HG03135 (cell line): ENCODE measurements at regions not wholly inside any gene's neighbourhood (a gene's known extent, or its start where the extent isn't known, plus 50 kb on each side); places are given as distances from the start of the nearest gene placed in this dataset.

Experiments
- ATAC-seq: cut with Tn5 transposase; IDR thresholded peaks from one replicate; pipeline ENCODE4 v1.9.1; 2021; ENCODE audit warnings: mild to moderate bottlenecking, moderate library complexity; ENCODE audit not compliant: unreplicated experiment

DNA sequence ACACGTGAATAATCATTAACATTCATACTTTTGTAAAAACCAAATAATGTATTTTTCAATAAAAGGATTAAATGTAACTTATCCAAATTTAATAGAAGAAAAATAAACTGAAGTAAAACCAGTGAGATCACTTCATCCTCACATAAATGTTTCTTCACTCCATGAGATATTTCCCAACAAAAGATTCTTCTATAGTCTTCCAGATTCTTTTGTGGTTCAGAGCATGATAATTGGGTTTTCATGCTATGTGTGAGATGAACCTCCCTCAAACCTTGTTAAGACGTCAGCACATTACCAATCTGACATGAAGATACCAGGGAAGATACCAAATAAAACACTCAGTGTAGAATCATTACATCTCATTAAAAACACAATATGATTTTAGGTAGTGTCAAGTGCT lies 62.9 kb upstream of the OXGR1 start:
- no peak for ATAC-seq

DNA sequence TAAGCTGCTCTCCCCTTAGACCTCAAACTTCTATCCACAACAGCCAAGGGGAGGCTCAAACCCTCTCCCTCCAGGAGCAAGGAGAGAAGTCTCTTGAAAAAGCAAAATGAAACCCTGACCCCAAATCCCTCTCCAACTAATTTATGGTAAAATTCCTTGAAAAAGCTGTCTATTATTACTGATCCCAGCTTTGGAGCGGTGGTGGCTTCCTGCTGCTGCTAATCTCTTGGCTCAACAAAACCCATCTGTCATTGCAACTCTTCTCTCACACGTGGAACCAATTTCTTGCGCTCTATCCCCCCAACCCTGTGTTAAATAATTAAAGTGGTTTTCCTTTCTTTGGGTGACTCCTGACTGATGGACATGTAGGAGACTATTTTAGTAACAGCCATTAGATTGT lies 64.1 kb upstream of the OXGR1 start:
- no peak for ATAC-seq

DNA sequence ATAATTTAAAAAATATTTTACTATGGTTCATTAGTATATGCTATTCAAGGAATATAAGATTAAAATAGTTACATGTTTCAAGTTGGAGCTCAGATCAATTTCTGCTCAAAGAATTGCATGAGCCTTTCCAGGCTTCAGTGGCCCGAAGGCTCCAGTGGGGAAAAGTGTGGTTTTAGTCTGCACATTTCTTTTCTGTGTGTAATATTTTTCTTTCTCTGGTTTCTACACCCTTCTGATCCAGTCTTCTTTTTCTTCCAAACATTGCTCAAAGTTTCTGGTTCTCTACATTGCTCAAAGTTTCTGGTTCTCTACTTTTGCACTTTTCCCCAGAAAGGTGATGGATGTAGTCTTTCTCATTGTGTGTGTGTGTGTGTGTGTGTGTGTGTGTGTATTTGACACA lies 64.7 kb upstream of the OXGR1 start:
- ATAC-seq: no peak

DNA sequence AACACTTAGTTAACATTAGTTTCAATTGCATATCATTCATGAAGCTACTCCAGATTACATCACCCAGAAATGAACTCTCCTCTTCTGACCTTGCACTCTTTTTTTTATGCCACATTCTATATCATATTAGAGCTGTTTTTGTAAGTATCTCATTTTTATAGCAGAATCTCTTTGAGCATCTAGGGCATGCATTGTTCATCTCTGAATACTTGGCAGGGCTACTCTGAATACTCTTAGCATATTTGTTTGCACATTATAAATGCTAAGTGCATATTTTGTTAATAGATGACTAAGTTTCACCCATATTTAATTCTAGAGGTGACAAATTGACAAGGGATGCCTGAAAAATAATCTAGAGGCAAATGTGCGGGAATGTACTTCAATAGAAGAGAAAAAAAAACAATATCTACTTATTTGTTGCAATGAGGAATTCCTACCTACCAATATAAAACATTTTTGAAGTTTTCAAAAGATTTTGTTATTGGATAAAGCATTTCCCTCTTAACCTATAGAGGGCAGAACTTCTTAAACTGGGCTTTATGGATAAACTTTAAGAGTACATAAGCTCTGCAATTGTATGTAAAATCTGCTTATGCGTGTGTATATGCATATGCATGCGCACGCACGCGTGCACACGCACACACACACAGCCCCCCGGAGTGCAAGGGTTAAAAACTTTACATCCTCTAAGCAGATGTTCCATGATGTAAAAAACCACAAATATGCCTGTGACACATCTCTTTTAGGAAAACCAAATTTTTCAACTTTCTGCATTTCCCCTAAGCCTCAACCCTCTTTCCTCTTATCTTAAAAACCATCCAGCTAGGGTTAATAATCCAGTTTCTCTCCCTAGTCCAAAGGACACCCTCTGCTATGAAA lies 73.0 kb upstream of the OXGR1 start:
- no peak for ATAC-seq

DNA sequence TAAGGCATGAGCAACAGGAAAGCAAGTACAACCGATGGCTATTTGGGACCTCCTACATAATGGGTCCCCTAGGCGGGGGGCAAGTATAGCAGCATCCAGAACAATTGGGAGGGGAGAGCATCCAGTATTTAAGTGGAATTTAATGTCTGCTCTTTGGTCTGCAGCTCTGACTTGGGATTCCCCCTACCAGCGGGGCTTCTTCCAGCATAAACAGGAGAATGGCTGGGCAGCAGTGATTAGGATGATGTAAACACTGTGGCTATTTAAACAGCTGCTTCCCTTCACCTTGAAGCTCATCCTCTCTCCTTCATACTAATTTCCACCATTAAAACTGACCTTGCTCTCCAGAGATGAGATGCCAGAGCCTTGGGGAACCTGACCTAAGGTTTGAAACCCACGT lies 73.9 kb upstream of the OXGR1 start:
- no peak for ATAC-seq

DNA sequence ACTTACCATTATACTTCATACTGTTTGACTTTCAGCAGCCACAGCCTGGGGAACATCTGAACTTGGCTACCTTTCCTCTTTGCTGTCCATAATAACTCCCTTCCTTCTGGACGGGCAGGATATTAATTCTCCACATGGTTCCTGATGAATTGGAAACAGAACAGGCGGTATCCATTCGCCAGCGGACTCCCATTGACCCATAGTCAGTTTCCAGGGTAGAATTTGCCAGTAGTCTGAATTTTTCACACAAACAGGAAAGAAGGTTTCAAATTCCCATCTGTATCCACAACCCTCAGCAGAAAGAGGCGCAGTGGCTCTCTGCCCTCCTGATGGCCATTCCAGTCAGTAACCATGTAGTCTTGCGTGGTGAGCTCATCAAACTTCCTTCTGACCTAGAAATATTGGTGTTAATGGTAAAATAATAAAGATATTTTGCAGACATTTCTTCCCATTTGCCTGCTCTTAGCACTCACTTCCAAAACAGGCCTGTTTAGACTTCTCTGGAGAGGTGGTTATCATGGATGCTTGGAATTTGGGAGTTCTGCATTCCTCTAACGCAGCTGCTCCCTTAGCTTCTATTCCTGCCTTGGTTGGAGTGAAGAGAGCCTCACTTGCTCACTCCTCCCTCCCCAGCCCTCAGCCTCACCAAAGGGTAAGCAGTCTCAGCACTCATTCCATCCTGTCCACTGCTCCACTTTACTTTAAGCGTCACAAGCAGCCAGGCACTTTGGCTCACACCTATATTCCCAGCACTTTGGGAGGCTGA lies 75.0 kb upstream of the OXGR1 start:
- no peak for ATAC-seq

DNA sequence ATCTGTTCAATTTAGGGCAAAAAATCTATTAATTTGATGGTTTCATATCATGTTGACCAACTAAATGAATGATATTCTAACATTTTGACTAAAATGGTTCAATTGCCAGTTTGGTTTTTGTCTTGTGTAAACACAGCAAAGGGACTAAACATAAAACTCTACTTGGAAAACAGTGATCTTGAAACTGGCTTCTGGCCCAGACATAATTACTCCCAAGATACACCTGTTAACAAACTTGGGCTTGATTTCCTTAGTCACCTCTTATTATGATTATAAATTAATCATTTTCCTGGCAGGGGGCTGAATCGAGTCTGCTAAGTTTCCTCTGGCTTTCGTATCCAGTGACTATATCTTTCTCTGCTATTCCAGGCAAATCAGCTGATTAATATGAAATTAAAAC lies 78.0 kb upstream of the OXGR1 start:
- ATAC-seq: no peak

DNA sequence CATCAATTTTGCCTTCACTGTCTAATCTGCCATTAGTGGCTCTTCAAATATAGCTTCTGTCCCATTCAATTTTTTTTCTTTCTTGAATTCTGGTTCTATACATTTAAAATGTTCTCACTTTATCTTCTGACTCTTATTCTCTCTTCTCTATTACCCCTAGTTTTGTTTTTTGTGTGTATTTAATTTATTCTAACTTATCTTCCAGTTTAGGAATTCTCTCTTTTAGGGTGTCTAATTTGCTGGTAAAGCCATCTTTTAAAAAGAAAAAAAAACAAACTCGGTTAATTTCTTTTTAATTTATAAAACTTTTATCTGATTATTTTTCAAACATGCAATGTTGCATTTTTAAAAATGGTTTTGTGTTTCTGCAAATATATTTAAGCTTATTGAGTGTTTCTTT lies 80.3 kb upstream of the OXGR1 start:
- no peak for ATAC-seq

DNA sequence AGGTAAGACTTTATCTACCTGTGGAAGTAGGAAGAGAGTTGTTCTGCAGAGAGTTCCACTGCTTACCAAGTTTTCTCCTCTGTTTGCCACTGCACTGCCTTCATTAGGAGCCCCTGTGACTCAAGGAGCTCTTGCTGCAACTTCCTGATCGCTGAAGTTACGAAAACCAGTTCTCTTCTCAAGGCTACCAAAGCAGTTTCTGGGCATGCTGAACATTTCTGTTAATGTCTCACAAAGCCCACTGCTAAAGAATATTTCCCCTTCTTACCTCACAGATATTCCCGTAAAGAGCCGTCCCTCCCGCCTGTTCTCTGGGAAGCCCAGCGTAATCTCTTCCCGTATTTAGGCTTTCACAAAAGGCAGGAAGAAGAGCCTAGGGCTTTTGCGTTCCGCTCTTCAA lies 82.6 kb upstream of the OXGR1 start:
- no peak for ATAC-seq

DNA sequence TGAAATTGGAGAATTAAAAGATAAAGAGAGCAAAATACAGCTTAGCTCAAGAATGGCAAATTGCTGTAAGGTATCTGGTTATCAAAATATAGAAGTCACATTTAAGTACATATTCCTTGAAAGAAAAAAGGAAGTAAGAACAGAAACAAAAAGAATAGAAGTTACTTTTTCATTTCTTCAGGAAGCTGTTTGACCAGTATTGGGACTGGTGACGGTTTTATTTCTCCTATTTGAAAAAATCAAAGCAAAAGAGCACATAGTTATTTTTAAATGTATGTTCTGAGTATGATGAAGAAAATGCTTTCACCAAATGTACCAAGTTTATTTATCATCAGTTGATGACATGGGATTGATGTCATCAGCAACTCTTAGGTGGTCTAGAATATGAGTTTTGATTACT lies 83.1 kb upstream of the OXGR1 start:
- ATAC-seq: no peak

DNA sequence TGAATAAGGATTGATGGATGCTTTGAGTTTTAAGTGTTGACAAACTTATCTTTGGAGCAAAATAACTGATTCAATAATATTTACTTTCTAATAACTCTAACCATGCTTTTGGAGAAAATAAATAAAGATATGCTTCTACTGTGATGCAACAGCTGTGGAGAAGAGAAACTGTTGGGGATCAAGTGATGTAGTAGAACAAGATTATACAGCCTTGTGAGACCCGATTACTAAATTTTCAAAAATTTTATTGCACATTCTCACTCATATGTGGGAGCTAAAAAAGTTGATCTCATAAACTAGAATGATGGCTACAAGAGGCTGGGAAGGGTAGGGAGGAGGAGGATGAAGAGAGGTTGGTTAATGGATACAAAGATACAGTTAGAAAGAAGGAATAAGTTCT lies 85.5 kb upstream of the OXGR1 start:
- no peak for ATAC-seq

DNA sequence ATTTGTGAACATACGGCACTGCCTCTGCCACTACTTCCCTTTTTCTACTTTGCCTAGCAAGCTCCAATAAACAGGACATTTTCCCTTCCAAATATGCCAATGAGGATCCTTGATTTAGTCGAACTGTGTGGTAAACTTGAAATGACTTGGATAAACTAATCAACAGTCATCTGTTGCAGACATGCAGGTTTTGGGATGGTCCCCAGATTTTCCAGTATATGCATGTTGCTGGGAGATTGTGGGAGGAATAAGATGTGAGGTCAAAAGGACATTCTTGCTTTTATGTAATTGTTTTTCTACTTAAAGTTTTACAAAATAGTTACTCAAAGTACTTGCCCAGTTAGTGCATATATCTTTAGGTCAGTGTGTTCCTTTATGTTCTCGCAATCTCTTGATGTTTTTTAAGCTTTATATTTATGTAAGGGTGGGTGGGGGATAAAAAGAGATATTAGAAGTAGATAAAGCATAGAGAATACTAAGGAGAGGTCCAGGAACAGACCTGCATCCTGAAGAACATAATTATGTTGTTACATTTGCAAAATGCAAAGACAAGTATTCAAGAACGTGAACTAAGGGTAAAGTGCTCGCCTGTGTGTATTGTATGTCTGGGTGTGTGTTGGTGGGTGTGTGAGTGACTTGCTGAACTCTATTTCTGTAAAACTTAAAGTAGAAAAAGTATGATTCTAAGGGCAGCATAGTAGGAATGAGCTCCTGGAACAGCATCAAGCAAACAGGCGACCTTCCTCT lies 88.4 kb upstream of the OXGR1 start:
- ATAC-seq: no peak

DNA sequence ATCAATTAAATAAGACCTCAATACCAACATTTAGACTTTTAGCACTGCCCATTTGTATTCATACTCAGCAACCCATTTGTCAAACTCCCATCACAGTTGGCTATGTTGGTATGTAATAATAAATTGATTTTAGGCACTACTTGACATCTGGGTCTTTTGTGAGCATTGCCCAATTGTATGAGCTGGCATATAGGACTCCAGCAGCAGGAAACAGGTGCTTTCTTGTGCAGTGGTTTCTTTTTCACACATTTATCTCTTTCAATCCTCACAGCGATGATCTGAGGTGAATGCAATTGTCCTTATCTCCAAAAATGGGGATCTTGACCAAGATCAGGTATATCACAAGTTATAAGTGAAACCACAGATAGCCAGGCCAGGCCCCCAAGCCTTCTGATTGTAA lies 96.9 kb upstream of the OXGR1 start:
- ATAC-seq: no peak

DNA sequence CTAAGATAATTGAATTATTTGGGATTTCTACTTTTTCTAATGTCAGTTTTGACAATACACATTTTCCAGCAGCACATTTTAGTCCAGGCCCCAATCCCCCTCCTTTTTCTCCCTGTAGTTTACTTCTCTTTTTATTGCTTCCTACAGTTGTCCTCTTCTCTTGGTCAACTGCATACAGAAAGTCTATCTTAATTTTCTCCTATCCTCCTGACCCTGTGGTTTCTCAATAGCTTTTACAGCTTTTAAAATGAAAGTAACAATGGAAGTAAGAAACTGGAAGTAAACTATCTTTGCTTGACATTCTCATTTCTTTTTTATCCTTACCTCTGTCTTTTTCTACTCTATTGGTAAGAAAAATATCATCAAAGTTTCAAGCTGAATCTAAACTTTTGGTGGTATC lies 106.5 kb upstream of the OXGR1 start:
- no peak for ATAC-seq

DNA sequence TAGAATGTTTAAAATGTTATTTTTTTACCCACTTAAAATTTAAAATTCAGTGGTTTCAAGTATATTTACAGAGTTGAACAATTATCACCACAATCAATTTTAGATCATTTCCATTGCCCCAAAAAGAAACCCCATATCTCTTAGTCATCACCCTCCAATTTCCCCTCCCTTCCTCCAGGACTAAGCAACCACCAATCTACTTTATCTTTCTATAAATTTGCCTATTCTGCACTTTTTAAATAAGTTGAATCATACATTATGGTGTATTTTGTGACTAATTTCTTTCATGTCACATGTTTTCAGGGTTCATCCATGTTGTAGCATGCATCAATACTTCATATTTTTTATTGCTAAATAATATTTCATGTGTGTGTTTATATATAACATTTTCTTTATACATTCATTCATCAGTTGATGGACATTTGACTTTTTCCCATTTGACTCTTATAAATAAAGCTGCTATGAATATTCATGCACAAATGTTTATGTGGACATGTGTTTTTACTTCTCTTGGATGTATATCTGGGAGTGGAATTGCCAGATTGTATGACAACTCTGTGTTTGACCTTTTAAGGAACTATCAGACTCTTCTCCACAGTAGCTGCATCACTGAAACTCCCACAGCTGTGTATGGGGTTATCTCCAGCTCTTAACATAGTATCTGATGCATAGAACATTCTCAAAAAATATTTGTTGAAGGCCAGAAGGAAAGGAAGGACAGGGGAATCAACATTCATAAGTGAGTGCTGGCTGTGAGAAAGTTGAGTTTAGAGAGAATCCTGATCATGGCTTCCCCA lies 107.8 kb upstream of the OXGR1 start:
- ATAC-seq: no peak

DNA sequence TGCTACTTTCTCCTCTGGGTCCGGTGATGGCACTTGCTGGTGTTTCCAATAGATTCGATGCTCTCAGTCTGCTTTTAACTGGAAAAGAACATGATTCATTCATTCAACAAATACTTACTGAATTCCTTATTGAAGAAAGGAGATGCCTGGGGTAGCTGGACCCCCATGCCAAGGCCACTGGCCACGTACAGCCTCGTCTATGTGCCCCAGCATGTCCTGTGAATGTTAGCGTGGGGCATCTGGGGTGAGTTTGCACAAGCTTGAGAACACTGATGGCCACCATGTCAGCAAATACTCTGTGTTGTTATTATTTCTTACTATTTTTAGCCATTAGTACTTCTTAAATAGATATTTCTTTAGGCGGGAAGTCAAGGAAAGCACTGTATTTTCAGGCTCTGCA lies 112.0 kb upstream of the OXGR1 start:
- ATAC-seq: no peak

DNA sequence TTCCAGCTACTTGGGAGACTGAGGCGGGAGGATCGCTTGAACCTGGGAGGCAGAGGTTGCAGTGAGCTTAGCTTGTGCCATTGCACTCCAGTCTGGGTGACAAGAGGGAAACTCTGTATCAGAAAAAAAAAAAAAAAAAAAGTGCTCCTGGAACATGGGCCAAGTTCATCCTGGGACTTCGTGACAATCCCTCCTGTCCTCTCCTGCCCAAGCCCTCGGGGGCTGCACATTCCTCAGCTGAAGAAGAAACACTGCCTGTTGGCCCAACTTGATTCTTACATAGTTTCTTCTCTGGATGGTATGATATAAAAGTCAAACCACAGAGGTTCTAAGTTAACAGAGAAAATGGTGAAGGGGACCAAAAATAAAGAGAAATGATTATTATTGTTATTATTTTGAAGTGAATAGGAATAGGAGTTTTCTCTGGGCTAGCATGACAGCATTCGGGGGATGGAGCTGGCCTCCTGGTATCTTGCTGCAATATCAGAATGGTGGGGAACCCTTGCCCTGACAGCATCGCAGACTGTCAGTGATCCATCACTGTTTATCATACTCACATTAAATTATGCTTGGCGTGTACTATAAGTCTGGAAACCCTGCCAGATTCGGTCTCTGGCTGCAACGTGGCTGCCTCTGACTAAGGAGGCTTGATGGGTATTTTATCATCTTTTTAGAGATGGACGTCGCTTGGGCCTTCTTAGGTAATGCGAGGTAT lies 113.7 kb upstream of the OXGR1 start:
- no peak for ATAC-seq

DNA sequence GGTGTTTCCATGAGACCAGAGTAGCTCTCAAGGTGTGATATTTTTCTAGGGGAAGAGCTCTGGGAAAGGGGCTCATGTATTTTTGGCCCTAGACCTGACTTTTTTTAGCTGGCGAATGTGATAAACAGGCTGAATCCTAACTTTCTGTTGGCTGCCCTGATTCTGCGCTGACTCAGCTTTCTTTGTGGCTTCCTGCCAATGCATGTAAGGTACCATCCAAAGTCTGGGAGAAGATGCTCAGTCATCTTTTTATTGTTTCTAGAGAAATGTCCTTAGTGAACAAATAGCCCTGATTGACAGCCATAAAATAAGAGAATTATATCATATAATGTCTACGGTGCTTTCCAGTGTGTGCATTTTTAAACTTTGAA lies 113.6 kb upstream of the MBNL2 start:
- no peak for ATAC-seq

DNA sequence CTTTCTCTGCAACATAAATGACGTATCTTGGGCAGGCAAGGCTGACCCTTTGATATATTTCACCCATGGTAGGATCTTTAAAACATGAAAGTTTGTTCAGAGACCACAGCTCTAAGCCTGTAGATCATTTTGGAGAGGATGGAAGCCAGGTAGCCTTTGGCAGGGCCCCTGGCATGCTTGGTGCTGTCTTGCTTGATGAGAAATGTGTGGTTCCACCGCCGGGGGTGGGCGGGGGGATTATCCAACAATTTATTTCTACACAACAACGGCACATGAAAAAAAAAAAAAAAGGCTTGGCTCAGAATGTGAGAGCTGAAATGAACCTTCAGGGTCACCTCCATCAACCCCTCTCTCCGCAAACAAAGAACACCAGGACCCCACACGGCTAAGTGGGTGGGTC lies 112.9 kb upstream of the MBNL2 start:
- ATAC-seq: no peak

DNA sequence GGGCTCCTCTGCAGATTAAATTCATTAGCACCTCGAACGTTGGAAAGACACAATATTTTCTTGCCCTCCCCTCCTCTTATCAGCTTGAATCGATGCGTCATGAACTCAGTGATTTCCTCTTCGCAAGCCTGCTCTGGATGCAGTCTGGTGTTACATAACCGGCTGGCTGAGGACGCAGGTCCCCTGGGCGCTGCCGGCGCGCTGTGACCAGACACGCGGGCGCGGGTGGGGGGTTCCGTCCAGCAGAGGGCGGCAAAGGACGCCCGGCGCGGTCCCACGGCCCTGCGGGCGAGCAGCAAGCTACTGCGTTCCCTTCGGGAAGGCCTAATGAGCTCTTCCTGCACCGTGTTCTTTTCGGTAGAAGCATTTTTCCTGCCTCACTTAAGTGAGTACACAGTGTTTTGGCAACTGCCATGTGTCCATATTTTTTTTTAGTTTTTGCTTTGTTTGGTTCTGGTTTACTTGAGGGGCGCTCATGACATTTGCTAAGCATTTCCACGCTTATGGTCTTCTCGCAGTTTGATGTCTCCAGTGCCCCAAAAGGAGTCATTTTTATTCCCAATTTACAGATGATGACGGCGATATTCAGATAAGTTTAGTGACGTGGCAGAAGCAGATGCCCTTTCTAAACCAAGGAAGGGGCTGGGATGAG lies 112.2 kb upstream of the MBNL2 start:
- peak; percentile 92 for ATAC-seq
